Mesodermal cell (in vitro differentiated cells): ENCODE measurements at regions not wholly inside any gene's neighbourhood (a gene's known extent, or its start where the extent isn't known, plus 50 kb on each side); places are given as distances from the start of the nearest gene placed in this dataset.
A peak's percentile ranks its signal among the peaks of the same experiment; 100 is the strongest.
"Not testable (repeated sequence)": the region's sequence is repeated elsewhere in the genome, so short reads cannot be mapped to it uniquely, and the experiment has no call there.

Experiments used
- H3K27ac ChIP-seq: 2 replicates; pipeline ENCODE4 v1.7.0; 2013; ENCODE audit warnings: mild to moderate bottlenecking, low read depth, low read length, moderate library complexity; ENCODE audit not compliant: severe bottlenecking
- H3K36me3 ChIP-seq: 2 replicates; pipeline ENCODE4 v1.7.1; 2013; ENCODE audit warnings: mild to moderate bottlenecking, low read length, moderate library complexity; ENCODE audit not compliant: control insufficient read depth, insufficient read depth
- H3K4me1 ChIP-seq: one replicate; pipeline ENCODE4 v1.7.1; 2013; ENCODE audit warnings: mild to moderate bottlenecking, low read length; ENCODE audit not compliant: insufficient read depth, control insufficient read depth, poor library complexity, severe bottlenecking
- H3K4me3 ChIP-seq: 2 replicates; pipeline ENCODE4 v1.7.0; 2013; ENCODE audit warnings: low read length, control low read depth, mild to moderate bottlenecking; ENCODE audit not compliant: insufficient read depth, poor library complexity, severe bottlenecking; ENCODE audit errors: extremely low read depth
- H3K9me3 ChIP-seq: 2 replicates; pipeline ENCODE4 v1.7.1; 2013; ENCODE audit warnings: mild to moderate bottlenecking, low read length, moderate library complexity; ENCODE audit not compliant: control insufficient read depth
- WGBS, 2 experiments: methylation state at CpG; one replicate each; pipeline ENCODE4 v1.1.5; 2013; ENCODE audit warnings: missing lambda C conversion rate in 2 of 2; ENCODE audit not compliant: insufficient coverage in 2 of 2; 5-methylcytosine and 5-hydroxymethylcytosine counted together

GRCh38 chr6:139964737-139965136, 590.3 kb upstream of the CITED2 start:
- Histone ChIP-seq H3K4me1 (peaks cover 13% of the 10 kb centered on the region), H3K27ac (no peak overlapping the region), H3K4me3 (no peak overlapping the region), H3K9me3 (no peaks in the 10 kb centered on the region), H3K36me3 (no peaks in the 10 kb centered on the region)
- WGBS, 2 experiments, result 75 to 100% methylated on average over 1 to 2 of the region's 6 CpGs

- no peak overlapping the region for H3K4me3 ChIP-seq
- 91 to 97% methylated on average over 2 to 3 of the region's 6 CpGs for WGBS, 2 experiments
Measured at GRCh38 chr6:139962654-139963347, 588.4 kb upstream of the CITED2 start.

DNA sequence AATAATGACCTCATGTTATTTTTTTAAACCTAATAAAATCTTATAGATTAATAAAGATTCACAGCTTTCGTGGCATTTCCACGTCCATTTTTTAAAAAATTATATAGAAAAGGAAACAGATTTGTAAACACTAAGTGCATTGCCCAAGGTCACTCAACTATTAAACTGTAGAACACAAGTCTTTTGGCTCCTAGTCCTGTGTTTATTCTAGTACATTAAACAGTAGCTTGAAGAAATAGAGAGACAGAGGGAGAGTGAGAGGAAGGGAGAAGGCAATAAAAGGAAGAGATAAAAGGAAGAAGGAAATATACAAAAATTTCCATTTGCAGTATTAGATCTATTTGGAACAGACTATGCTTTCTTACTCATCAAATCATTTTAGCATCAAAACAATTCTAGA, 586.7 kb upstream of the CITED2 start:
- no peak overlapping the region for H3K27ac ChIP-seq
- H3K36me3 ChIP-seq, result no peaks in the 10 kb centered on the region
- H3K9me3 ChIP-seq, result no peaks in the 10 kb centered on the region
- no peak overlapping the region for H3K4me3 ChIP-seq
- WGBS, 2 experiments, result no CpG with 5 or more reads among the region's 2 CpGs
- peaks cover 13% of the 10 kb centered on the region for H3K4me1 ChIP-seq

More at GRCh38 chr6:139962654-139963347, 588.4 kb upstream of the CITED2 start:
- Histone ChIP-seq H3K9me3 (no peaks in the 10 kb centered on the region), H3K27ac (no peak overlapping the region), H3K36me3 (no peaks in the 10 kb centered on the region), H3K4me1 (peaks cover 13% of the 10 kb centered on the region)

- Histone ChIP-seq H3K4me3 (no peak overlapping the region), H3K9me3 (no peaks in the 10 kb centered on the region), H3K27ac (no peak overlapping the region), H3K36me3 (no peaks in the 10 kb centered on the region), H3K4me1 (peaks cover 12% of the 10 kb centered on the region)
- WGBS, 2 experiments, result no CpG with 5 or more reads among the region's 2 CpGs
Measured at GRCh38 chr6:139960671-139961070, 586.2 kb upstream of the CITED2 start.

GRCh38 chr6:139955366-139956155, 581.1 kb upstream of the CITED2 start:
- no peak overlapping the region for H3K4me3 ChIP-seq
- no peaks in the 10 kb centered on the region for H3K36me3 ChIP-seq
- H3K9me3 ChIP-seq, result no peaks in the 10 kb centered on the region
- no peak overlapping the region for H3K27ac ChIP-seq
- no peaks in the 10 kb centered on the region for H3K4me1 ChIP-seq
- WGBS, 2 experiments, result 100% methylated on average over 1 of the region's 2 CpGs; no CpG with 5 or more reads in 1 of the 2 experiments

- no peaks in the 10 kb centered on the region for H3K4me1 ChIP-seq
- no peaks in the 10 kb centered on the region for H3K36me3 ChIP-seq
- no peak overlapping the region for H3K27ac ChIP-seq
- H3K4me3 ChIP-seq, result no peak overlapping the region
- H3K9me3 ChIP-seq, result no peaks in the 10 kb centered on the region
Measured at GRCh38 chr6:139954463-139955071, 580.1 kb upstream of the CITED2 start.

GRCh38 chr6:139953780-139954179, 579.3 kb upstream of the CITED2 start:
- H3K36me3 ChIP-seq, H3K9me3 ChIP-seq, H3K4me1 ChIP-seq, H3K4me3 ChIP-seq, H3K27ac ChIP-seq: not testable (repeated sequence)
- 89 to 100% methylated on average over 1 to 3 of the region's 11 CpGs for WGBS, 2 experiments

DNA sequence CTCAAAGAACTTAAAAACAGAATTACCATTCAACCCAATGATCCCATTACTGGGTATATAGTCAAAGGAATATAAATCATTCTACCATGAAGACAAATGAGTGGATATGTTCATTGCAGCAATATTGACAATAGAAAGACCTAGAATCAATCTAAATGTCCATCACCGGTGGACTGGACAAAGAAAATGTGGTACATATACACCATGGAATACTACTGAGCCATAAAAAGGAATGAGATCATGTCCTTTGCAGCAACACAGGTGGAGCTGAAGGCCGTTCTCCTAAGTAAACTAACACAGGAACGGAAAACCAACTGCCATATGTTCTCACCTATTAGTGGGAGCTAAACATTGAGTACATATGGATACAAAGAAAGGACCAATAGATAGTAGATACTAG, 576.7 kb upstream of the CITED2 start:
- Histone ChIP-seq H3K4me1 (no peaks in the 10 kb centered on the region), H3K9me3 (peaks cover 2% of the 10 kb centered on the region), H3K36me3 (no peaks in the 10 kb centered on the region), H3K27ac (no peak overlapping the region), H3K4me3 (no peak overlapping the region)
- 42 to 60% methylated on average over 1 to 2 of the region's 3 CpGs for WGBS, 2 experiments

GRCh38 chr6:139944976-139945375, 570.5 kb upstream of the CITED2 start:
- H3K9me3 ChIP-seq, result peaks cover 2% of the 10 kb centered on the region
- H3K4me3 ChIP-seq, result no peak overlapping the region
- H3K27ac ChIP-seq, result no peak overlapping the region
- WGBS, 2 experiments, result 100% methylated on average over 1 of the region's 2 CpGs
- H3K4me1 ChIP-seq, result peaks cover 20% of the 10 kb centered on the region
- H3K36me3 ChIP-seq, result no peaks in the 10 kb centered on the region

- peak overlapping the region; percentile 20 for H3K27ac ChIP-seq
Measured at GRCh38 chr6:139944131-139944530, 569.7 kb upstream of the CITED2 start.

GRCh38 chr6:139943391-139943790, 568.9 kb upstream of the CITED2 start:
- H3K4me1 ChIP-seq, result peaks cover 20% of the 10 kb centered on the region

More at GRCh38 chr6:139944131-139944530, 569.7 kb upstream of the CITED2 start:
- Histone ChIP-seq H3K4me1 (peaks cover 20% of the 10 kb centered on the region), H3K4me3 (no peak overlapping the region), H3K9me3 (no peaks in the 10 kb centered on the region), H3K36me3 (no peaks in the 10 kb centered on the region)
- WGBS, 2 experiments, result no CpG with 5 or more reads among the region's 3 CpGs

More at GRCh38 chr6:139943391-139943790, 568.9 kb upstream of the CITED2 start:
- Histone ChIP-seq H3K36me3 (no peaks in the 10 kb centered on the region), H3K9me3 (no peaks in the 10 kb centered on the region), H3K4me3 (no peak overlapping the region), H3K27ac (no peak overlapping the region)
